ENCODE measurements at regions not wholly inside any gene's neighbourhood (a gene's known extent, or its start where the extent isn't known, plus 50 kb on each side); places are given as distances from the start of the nearest gene placed in this dataset.

DNA sequence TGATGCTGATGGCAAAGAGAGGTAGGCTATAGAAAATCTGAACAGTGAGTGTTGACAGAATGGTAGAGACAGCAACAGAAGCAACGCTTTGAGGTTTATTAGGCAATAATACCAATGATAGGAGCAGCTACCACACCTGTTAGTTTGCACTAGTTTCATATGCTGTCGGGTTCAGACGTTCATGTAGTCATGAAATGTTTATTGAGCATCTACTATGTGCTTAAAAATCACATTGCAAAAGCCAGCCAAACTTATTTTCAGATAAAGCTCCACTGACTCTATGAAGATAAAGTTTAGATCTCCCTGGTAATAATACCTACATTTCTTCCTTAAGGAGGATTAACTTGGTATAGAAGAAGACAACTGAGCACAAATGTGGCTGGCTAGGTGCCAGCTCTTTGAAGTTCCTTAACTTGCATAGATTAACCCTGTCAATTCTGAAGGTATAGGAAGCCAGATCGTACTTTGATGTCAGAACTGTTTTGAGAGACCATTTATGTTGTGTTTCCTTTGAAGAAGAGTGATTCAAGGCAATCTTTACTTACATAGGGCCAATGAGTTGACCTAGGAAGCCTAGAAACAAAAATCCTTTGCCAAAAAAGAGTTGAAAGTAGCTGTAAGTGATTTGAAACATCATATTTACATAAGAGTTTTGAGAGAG, 71.5 kb downstream of the DISP1 start:
- 92% methylated on average over 4 of the region's 4 CpGs for WGBS (ENCODE audit: low lambda C conversion rate)
- CTCF ChIA-PET = interaction anchor here (1.0 kb wide), 1 partner anchor 8 kb away, joined by 3 read pairs; no protein-coding TSS in a partner anchor

DNA sequence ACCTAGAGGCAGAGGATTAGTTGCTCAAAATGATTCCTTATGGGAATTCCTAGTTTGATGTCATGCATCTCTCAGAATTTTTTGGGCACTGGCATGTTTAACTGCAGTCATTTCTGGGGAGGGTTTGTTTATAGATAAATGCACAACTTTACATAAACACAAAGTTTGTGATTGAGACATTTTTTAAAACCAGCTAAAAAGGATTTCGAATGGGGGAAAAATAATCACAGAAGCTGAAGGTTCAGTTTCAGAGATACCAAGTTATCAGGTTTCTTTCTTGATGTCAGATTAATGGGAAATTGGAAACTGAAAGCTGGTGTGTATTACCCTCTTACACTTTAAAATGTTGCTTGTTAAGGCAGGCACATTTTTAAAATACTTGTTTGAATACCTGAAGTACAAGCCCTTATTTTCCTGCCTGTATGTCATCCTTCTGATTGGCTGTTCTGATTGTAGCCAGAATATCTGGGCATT, 72.1 kb downstream of the DISP1 start:
- Histone ChIP-seq H3F3A (replicated peaks; ENCODE audit: insufficient read depth) (peaks cover 5% of the 10 kb centered on the region), H3K4me2 (no peak overlapping the region), H3K9ac (no peak overlapping the region), H3K36me3 (replicated peaks in 1 of 2; ENCODE audit: control insufficient read depth in 1 of 2, insufficient read depth in 2 of 2, low read length in 1 of 2) (no peaks in the 10 kb centered on the region), H2AFZ (ENCODE audit: low read depth) (no peak overlapping the region), H3K79me2 (ENCODE audit: insufficient read depth) (no peaks in the 10 kb centered on the region), H3K4me1 (ENCODE audit: control insufficient read depth in 1 of 2, insufficient read depth in 2 of 2, low read depth in 1 of 2, low read length in 1 of 2) (peaks cover 9 to 11% of the 10 kb centered on the region in 2 experiments; a peak in 2 of 4 replicates), H3K9me3 (no peaks in the 10 kb centered on the region), H3K27me3 (ENCODE audit: insufficient read depth) (no peaks in the 10 kb centered on the region), H3K4me3 (ENCODE audit: low read depth in 2 of 2, low read length in 1 of 2) (no peak overlapping the region), H3K27ac (ENCODE audit: low read depth in 2 of 2, low read length in 1 of 2) (peak overlapping the region in 1 of 2 experiments; percentile 14; a peak in 1 of 4 replicates), H3K9me2 (no peaks in the 10 kb centered on the region), H4K20me1 (ENCODE audit: insufficient read depth) (no peaks in the 10 kb centered on the region)
- ChIA-PET CTCF (interaction anchor here (1.0 kb wide), 1 partner anchor 9 kb away, joined by 3 read pairs; no protein-coding TSS in a partner anchor), POLR2A (no interaction called here)
- 77% methylated on average over 1 of the region's 1 CpG for WGBS (ENCODE audit: low lambda C conversion rate)
- no peak for DNase-seq
- TF ChIP-seq POLR2AphosphoS5 (IDR thresholded peaks at IDR 0.05; ENCODE audit: low read depth, low read length) (no peak), SMC3 (IDR thresholded peaks at IDR 0.05; ENCODE audit: low read depth, low read length) (no peak), ELF1 (IDR thresholded peaks at IDR 0.05) (no peak), FOSL2 (IDR thresholded peaks at IDR 0.05; ENCODE audit: borderline replicate concordance, low read depth) (no peak), NRF1 (IDR thresholded peaks at IDR 0.05; ENCODE audit: low read depth, low read length) (no peak), ZBTB33 (IDR thresholded peaks at IDR 0.05; ENCODE audit: borderline replicate concordance, low read depth) (no peak), NFIC (IDR thresholded peaks at IDR 0.05; ENCODE audit: borderline replicate concordance) (no peak), FOXM1 (IDR thresholded peaks at IDR 0.05; ENCODE audit: low read depth) (no peak), YY1 (IDR thresholded peaks at IDR 0.05; ENCODE audit: low read depth) (no peak), TEAD4 (IDR thresholded peaks at IDR 0.05; ENCODE audit: borderline replicate concordance, insufficient read depth) (no peak), FOXJ3 (CRISPR knock-in tag; IDR thresholded peaks at IDR 0.05) (no peak), MXI1 (IDR thresholded peaks at IDR 0.05; ENCODE audit: low read depth, low read length) (no peak), TAF1 (IDR thresholded peaks at IDR 0.05; ENCODE audit: borderline replicate concordance, low read depth, low read length) (no peak), GABPA (IDR thresholded peaks at IDR 0.05; ENCODE audit: low read depth) (no peak), RFX5 (IDR thresholded peaks at IDR 0.05; ENCODE audit: low read length) (no peak), RCOR1 (IDR thresholded peaks at IDR 0.05; ENCODE audit: low read length) (no peak), CTCF (IDR thresholded peaks at IDR 0.05) (no peak)
- TF ChIP-seq, protein P1, sequence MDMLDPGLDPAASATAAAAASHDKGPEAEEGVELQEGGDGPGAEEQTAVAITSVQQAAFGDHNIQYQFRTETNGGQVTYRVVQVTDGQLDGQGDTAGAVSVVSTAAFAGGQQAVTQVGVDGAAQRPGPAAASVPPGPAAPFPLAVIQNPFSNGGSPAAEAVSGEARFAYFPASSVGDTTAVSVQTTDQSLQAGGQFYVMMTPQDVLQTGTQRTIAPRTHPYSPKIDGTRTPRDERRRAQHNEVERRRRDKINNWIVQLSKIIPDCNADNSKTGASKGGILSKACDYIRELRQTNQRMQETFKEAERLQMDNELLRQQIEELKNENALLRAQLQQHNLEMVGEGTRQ (IDR thresholded peaks at IDR 0.05; ENCODE audit: borderline replicate concordance, low read depth, low read length) = no peak
- TF ChIP-seq, protein P2, sequence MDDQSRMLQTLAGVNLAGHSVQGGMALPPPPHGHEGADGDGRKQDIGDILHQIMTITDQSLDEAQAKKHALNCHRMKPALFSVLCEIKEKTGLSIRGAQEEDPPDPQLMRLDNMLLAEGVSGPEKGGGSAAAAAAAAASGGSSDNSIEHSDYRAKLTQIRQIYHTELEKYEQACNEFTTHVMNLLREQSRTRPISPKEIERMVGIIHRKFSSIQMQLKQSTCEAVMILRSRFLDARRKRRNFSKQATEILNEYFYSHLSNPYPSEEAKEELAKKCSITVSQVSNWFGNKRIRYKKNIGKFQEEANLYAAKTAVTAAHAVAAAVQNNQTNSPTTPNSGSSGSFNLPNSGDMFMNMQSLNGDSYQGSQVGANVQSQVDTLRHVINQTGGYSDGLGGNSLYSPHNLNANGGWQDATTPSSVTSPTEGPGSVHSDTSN (IDR thresholded peaks at IDR 0.05) = no peak

More for the DNA sequence above, 71.5 kb downstream of the DISP1 start:
- Histone ChIP-seq H3K4me3 (ENCODE audit: low read depth in 2 of 2, low read length in 1 of 2) (no peak overlapping the region), H2AFZ (ENCODE audit: low read depth) (no peak overlapping the region), H3F3A (replicated peaks; ENCODE audit: insufficient read depth) (no peaks in the 10 kb centered on the region), H3K9ac (no peak overlapping the region), H3K36me3 (replicated peaks in 1 of 2; ENCODE audit: control insufficient read depth in 1 of 2, insufficient read depth in 2 of 2, low read length in 1 of 2) (no peaks in the 10 kb centered on the region), H3K4me1 (ENCODE audit: control insufficient read depth in 1 of 2, insufficient read depth in 2 of 2, low read depth in 1 of 2, low read length in 1 of 2) (peaks cover 9 to 11% of the 10 kb centered on the region in 2 experiments; a peak in 2 of 4 replicates), H3K4me2 (no peak overlapping the region), H4K20me1 (ENCODE audit: insufficient read depth) (no peaks in the 10 kb centered on the region), H3K79me2 (ENCODE audit: insufficient read depth) (no peaks in the 10 kb centered on the region), H3K27me3 (ENCODE audit: insufficient read depth) (no peaks in the 10 kb centered on the region), H3K27ac (ENCODE audit: low read depth in 2 of 2, low read length in 1 of 2) (no peak overlapping the region; a peak in 1 of 4 replicates), H3K9me2 (no peaks in the 10 kb centered on the region), H3K9me3 (no peaks in the 10 kb centered on the region)
- TF ChIP-seq GABPA (IDR thresholded peaks at IDR 0.05; ENCODE audit: low read depth) = no peak
- TF ChIP-seq, protein P3, sequence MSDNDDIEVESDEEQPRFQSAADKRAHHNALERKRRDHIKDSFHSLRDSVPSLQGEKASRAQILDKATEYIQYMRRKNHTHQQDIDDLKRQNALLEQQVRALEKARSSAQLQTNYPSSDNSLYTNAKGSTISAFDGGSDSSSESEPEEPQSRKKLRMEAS (IDR thresholded peaks at IDR 0.05; ENCODE audit: low read depth) = no peak
- no peak for TF ChIP-seq RAD21 (IDR thresholded peaks at IDR 0.05; ENCODE audit: low read length)
- TF ChIP-seq JUND (IDR thresholded peaks at IDR 0.05) = no peak
- no peak for TF ChIP-seq TCF12 (IDR thresholded peaks at IDR 0.05)
- TF ChIP-seq NRF1 (IDR thresholded peaks at IDR 0.05; ENCODE audit: low read depth, low read length) = no peak
- TF ChIP-seq TAF1 (IDR thresholded peaks at IDR 0.05; ENCODE audit: borderline replicate concordance, low read depth, low read length) = no peak
- TF ChIP-seq FOXM1 (IDR thresholded peaks at IDR 0.05; ENCODE audit: low read depth) = no peak
- POLR2A ChIA-PET = no interaction called here
- no peak for DNase-seq
